ENCODE measurements at regions not wholly inside any gene's neighbourhood (a gene's known extent, or its start where the extent isn't known, plus 50 kb on each side); places are given as distances from the start of the nearest gene placed in this dataset.
A peak's percentile ranks its signal among the peaks of the same experiment; 100 is the strongest.

DNA sequence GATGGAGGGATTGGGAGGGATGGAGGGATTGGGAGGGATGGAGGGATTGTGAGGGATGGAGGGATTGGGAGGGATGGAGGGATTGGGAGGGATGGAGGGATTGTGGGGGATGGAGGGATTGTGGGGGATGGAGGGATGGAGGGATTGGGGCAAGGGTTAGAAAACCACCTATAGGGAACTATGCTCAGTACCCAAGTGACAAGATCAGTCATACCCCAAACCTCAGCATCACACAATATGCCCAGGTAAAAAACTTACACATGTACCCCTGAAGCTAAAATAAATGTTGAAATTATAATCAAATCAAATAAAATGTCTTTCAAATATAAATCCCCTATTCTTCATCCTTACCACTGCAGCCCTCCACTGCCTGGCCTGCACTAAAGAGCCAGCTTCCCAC lies 72.8 kb upstream of the HNRNPU start:
- DNase-seq, result no peak

DNA sequence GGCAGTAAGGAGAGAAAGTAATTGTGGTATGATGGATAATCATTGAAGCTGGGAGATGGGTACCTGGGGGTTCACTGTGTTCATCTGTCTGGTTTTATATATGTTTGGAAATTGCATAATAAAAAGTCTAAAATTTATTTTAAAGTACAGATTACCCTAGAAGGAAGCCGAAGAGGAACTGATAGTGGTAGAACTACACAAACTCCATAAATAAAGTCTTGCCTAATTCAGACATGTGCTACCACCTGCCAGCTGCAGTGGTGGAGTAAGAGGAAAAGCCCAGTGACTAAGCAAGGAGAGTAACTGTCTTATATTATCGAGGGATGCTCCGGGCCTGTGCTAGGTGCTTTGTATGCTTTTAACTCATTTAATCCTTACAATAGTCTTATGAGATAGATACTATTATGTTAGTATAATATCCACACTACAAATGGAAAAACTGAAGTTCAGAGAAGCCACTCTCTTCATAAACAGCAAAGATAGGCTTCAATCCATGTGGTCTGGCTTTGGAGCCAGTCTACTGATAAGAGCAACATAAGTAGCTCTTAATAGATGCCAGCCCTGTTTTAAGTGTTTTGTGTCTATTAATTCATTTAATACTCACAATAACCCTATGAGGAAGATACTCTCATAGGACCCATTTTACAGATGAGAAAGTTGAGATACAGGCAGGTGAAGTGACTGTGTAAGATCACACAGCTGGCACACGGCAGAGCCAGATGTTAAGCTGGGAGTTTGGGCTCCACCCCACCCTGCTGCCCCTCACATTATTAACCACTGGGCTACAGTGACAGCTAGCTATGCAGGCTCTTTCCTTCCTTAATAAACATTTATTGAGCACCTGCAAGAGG lies 56.8 kb upstream of the HNRNPU start:
- no peak for DNase-seq

DNA sequence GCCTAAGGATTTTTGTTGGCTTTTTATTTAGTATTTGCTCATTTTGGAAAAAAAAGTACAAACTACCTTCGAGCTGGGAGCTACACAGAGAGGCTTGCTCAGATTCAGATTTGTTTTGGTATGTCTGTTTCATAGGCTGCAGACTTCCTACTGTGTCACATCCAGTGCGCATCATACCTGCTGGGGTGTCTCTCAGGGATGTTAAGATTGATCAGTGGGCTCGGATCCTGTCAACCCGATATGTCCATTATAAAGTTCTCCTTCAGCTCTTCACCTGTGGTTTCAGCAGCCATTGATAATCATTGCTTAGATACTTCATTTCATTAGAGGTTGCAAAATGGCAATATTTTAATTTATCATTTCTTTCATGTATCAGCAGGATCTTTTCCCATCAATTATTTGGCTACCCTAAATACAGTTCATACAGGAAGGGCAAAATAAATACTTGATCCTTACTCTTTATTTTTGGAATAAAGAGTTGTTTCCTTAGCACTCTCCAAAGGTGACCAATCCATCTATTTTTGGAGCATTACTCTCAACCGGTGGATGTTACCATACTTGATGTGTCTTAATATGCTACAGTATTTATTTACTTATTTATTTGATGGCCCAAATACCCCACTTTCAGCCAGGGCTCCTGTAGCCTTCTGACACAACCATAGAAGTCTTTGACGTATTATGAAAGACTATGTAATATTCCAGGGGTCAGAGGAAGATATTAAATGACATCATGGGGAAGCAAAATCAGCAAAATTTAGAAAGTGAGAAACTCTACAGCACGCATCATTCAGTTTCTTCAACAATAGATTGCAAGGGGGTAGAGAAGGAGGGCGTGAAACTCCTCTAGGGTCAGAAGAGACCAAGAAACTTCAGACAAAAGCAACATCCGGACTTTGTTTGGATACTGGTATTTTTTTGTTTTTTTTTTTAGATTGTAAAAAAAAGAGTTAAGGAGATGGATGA lies 55.3 kb upstream of the HNRNPU start:
- no peak for DNase-seq

DNA sequence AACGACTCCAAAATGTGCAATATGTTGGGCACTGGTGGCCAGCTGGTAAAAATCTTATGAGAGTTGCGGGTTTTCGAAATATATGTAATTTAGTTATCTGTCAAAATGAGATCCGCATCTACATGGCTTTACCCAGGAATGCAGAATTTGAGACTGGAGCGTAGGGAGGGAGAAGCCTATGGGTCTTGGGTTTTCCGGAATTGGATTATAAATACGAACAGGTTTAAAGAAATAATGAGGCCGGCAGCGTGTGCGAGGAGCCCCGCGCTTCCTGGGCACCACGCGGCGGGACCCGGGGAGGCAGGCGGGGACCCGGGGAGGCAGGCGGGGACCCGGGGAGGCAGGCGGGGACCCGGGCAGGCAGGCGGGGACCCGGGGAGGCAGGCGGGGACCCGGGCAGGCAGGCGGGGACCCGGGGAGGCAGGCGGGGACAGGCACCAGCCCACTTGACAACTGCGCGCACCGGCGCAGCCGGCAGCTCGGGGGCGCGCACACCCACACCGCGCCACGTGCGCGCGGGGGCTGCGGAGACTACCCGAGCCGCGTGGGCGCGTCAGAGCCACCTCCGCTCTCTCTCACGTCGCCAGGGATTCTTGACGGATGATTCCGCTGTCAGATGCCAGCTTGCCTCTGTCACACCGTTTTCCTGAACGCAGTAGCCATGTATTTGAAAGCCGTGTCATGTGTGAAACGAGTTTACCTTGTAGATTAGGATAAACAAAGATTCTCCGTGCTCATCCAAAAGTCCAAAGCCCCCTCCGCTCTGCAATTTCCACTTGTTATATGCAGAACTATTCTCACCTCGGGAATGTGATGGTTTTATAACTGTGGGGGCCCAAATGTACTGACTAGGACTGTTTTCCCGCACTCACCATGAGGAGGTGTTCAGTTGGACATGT lies 54.3 kb upstream of the HNRNPU start:
- DNase-seq, result peak; percentile 43

DNA sequence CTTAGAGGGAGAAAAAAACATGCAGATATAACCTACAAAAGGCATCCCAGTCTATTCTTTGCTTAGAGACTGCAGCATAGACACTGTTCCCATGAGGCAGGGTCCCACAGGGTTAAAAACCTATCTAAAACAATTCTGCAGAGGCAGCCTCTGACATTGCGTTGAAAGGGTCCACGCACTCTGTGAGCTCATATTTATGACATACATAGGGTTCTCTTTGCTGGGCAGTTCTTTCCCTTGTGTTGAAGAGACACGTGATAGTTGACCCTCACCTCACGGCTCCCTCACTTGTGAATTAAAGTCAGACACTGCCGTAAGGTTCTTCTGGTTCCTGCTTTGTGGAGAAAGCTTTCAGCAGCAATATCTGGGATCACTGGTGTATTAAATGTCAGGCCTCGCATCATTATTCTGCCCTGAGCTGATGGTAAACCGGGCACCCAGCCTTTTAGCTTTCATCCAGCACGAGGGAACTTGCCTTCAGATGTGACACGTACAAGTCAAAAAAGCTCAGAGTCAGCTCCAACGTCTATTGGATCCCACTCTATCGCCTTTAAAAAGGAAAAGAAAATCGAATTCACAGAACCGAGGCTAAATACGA lies 52.8 kb upstream of the HNRNPU start:
- DNase-seq, result no peak

DNA sequence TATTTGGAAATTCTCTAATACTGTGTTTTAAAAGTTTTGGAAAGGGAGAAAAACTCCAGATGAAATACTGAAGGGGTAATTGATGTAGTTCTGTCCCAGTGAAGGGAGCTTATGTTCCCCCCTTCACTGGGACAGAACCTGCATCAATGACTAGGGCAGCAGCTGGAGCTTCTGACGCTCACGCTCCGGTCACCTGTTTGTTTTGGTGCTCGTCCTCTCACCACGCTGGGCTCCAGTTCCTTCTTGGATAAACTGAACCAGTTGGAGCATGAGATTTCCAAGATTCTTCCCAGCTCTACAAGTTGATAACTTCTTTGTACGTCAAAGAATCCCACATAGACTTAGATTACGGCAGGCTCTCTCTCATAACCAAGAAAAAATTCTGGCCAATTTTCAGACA lies 51.4 kb upstream of the HNRNPU start:
- DNase-seq, result no peak

DNA sequence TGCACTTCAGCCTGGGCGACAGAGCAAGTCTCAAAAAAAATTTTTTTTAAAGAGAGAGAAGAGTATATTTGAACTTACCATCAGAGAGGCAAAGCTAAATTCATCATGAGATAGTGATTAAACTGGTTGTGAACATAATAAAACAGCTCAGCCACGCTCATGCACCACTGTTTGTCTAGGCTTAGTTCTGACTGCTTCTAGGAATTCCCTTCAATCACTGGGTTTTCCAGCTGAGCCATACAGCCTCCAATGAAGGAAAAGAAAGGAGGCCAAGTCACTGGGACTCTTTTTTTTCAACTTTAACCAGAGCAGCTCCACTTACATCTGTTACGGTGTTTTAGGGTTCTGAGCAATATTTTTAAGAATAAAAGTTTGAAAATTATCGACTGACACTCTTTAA lies 50.4 kb upstream of the HNRNPU start:
- no peak for DNase-seq
